WTC11 (cell line): ENCODE measurements at regions not wholly inside any gene's neighbourhood (a gene's known extent, or its start where the extent isn't known, plus 50 kb on each side); places are given as distances from the start of the nearest gene placed in this dataset.

Source experiments
- NR1H2 ChIP-seq: sonication (generic); formaldehyde crosslinking; IDR thresholded peaks from 2 replicates; pipeline ENCODE4 v1.9.0; 2021; ENCODE audit warnings: mild to moderate bottlenecking, moderate library complexity, missing genetic modification reagents
- RELA ChIP-seq: sonication (generic); formaldehyde crosslinking; IDR thresholded peaks from 2 replicates; pipeline ENCODE4 v1.8.1; 2022; ENCODE audit warnings: missing genetic modification reagents, mild to moderate bottlenecking, borderline replicate concordance
- TF ChIP-seq, protein P1 (sequence below): fragments of 250-450 bp; sonication (Bioruptor Pico); IDR thresholded peaks from 2 replicates; pipeline ENCODE4 v1.8.0; 2021; ENCODE audit warnings: mild to moderate bottlenecking
- TF ChIP-seq, protein P2 (sequence below): fragments of 200-600 bp; IDR thresholded peaks from 2 replicates; pipeline ENCODE4 v1.8.0; 2022; ENCODE audit warnings: antibody characterized with exemption
- TF ChIP-seq, protein P3 (sequence below): sonication (generic); formaldehyde crosslinking; IDR thresholded peaks from 2 replicates; pipeline ENCODE4 v1.8.0; 2022; ENCODE audit warnings: mild to moderate bottlenecking, missing genetic modification reagents
- TF ChIP-seq, protein P4 (sequence below): sonication (generic); formaldehyde crosslinking; IDR thresholded peaks from 2 replicates; pipeline ENCODE4 v1.8.1; 2022; ENCODE audit warnings: mild to moderate bottlenecking, moderate library complexity, missing genetic modification reagents

DNA sequence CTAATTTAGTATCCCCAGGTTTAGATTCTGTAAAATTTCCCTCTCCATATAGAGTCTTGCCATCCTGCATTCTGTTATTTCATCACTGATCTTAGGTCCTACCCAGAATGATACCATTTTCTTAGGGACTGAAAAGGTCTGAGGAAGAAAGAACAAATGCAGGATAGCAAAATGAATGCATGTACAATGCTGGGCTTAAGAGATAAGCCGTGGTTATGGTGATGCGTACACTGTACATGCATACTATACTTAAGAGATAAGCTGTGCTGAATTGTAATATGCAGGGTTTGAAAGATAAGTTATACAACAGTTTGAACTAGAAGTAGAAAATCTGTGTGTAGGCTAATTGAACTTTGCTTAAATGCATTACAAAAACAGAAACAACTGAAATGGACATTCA is 416.2 kb downstream of the C12orf50 start:
- TF ChIP-seq, protein P1, sequence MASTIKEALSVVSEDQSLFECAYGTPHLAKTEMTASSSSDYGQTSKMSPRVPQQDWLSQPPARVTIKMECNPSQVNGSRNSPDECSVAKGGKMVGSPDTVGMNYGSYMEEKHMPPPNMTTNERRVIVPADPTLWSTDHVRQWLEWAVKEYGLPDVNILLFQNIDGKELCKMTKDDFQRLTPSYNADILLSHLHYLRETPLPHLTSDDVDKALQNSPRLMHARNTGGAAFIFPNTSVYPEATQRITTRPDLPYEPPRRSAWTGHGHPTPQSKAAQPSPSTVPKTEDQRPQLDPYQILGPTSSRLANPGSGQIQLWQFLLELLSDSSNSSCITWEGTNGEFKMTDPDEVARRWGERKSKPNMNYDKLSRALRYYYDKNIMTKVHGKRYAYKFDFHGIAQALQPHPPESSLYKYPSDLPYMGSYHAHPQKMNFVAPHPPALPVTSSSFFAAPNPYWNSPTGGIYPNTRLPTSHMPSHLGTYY (CRISPR knock-in tag), result no peak
- TF ChIP-seq, protein P2, sequence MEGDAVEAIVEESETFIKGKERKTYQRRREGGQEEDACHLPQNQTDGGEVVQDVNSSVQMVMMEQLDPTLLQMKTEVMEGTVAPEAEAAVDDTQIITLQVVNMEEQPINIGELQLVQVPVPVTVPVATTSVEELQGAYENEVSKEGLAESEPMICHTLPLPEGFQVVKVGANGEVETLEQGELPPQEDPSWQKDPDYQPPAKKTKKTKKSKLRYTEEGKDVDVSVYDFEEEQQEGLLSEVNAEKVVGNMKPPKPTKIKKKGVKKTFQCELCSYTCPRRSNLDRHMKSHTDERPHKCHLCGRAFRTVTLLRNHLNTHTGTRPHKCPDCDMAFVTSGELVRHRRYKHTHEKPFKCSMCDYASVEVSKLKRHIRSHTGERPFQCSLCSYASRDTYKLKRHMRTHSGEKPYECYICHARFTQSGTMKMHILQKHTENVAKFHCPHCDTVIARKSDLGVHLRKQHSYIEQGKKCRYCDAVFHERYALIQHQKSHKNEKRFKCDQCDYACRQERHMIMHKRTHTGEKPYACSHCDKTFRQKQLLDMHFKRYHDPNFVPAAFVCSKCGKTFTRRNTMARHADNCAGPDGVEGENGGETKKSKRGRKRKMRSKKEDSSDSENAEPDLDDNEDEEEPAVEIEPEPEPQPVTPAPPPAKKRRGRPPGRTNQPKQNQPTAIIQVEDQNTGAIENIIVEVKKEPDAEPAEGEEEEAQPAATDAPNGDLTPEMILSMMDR, result no peak
- TF ChIP-seq, protein P3, sequence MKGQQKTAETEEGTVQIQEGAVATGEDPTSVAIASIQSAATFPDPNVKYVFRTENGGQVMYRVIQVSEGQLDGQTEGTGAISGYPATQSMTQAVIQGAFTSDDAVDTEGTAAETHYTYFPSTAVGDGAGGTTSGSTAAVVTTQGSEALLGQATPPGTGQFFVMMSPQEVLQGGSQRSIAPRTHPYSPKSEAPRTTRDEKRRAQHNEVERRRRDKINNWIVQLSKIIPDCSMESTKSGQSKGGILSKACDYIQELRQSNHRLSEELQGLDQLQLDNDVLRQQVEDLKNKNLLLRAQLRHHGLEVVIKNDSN, result no peak
- TF ChIP-seq RELA (CRISPR knock-in tag), result no peak
- TF ChIP-seq, protein P4, sequence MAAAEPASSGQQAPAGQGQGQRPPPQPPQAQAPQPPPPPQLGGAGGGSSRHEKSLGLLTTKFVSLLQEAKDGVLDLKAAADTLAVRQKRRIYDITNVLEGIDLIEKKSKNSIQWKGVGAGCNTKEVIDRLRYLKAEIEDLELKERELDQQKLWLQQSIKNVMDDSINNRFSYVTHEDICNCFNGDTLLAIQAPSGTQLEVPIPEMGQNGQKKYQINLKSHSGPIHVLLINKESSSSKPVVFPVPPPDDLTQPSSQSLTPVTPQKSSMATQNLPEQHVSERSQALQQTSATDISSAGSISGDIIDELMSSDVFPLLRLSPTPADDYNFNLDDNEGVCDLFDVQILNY (CRISPR knock-in tag), result no peak
- TF ChIP-seq NR1H2 (CRISPR knock-in tag), result no peak
